ENCODE measurements at regions not wholly inside any gene's neighbourhood (a gene's known extent, or its start where the extent isn't known, plus 50 kb on each side); places are given as distances from the start of the nearest gene placed in this dataset.

GRCh38 chr5:4226565-4226964 lies 630.9 kb downstream of the IRX1 start:
- H3K4me3 Mint-ChIP-seq, result no peak overlapping the region
- H3K27ac ChIP-seq (ENCODE audit: low read depth, low read length), result no peak overlapping the region
- peaks cover 18% of the 10 kb centered on the region for H3K4me1 Mint-ChIP-seq
- TF ChIP-seq CTCF (conservative IDR thresholded peaks at IDR 0.05), result no peak
- WGBS, 2 experiments (ENCODE audit: insufficient coverage in 1 of 2, insufficient read length in 1 of 2), result 93 to 100% methylated on average over 2 to 5 of the region's 5 CpGs
- H3K9me3 ChIP-seq (ENCODE audit: control insufficient read depth, low read length), result no peaks in the 10 kb centered on the region
- no peaks in the 10 kb centered on the region for H3K4me1 ChIP-seq (ENCODE audit: control insufficient read depth, insufficient read depth, low read length)
- no peak overlapping the region for H3K4me3 ChIP-seq (ENCODE audit: low read length)
- no peaks in the 10 kb centered on the region for H3K27me3 ChIP-seq (ENCODE audit: control insufficient read depth, insufficient read depth, low read length, poor library complexity, severe bottlenecking)
- DNase-seq, result no peak
- no peak overlapping the region for H3K9ac ChIP-seq (ENCODE audit: extremely low read depth, low read length, poor library complexity, severe bottlenecking)
- no peaks in the 10 kb centered on the region for H3K36me3 ChIP-seq (ENCODE audit: control insufficient read depth, insufficient read depth, low read length)
- no peaks in the 10 kb centered on the region for H3K9me3 Mint-ChIP-seq
- peaks cover 47% of the 10 kb centered on the region for H3K27me3 Mint-ChIP-seq (ENCODE audit: insufficient read depth)
- H3K36me3 Mint-ChIP-seq (ENCODE audit: low read depth), result no peaks in the 10 kb centered on the region
- H3K27ac Mint-ChIP-seq, result no peak overlapping the region

- H3K27ac ChIP-seq (ENCODE audit: low read depth, low read length), result no peak overlapping the region
- H3K36me3 ChIP-seq (ENCODE audit: control insufficient read depth, insufficient read depth, low read length), result no peaks in the 10 kb centered on the region
- H3K4me3 ChIP-seq (ENCODE audit: low read length), result no peak overlapping the region
- Mint-ChIP-seq H3K9me3 (peaks cover 1% of the 10 kb centered on the region), H3K27ac (no peak overlapping the region), H3K36me3 (ENCODE audit: low read depth) (peaks cover under 1% of the 10 kb centered on the region), H3K27me3 (ENCODE audit: insufficient read depth) (peaks cover 36% of the 10 kb centered on the region), H3K4me1 (peaks cover 20% of the 10 kb centered on the region), H3K4me3 (no peak overlapping the region)
- no peak overlapping the region for H3K9ac ChIP-seq (ENCODE audit: extremely low read depth, low read length, poor library complexity, severe bottlenecking)
- no peak for DNase-seq
- 90 to 98% methylated on average over 5 to 6 of the region's 6 CpGs for WGBS, 2 experiments (ENCODE audit: insufficient coverage in 1 of 2, insufficient read length in 1 of 2)
- no peaks in the 10 kb centered on the region for H3K9me3 ChIP-seq (ENCODE audit: control insufficient read depth, low read length)
- no peaks in the 10 kb centered on the region for H3K4me1 ChIP-seq (ENCODE audit: control insufficient read depth, insufficient read depth, low read length)
- TF ChIP-seq CTCF (conservative IDR thresholded peaks at IDR 0.05), result no peak
- H3K27me3 ChIP-seq (ENCODE audit: control insufficient read depth, insufficient read depth, low read length, poor library complexity, severe bottlenecking), result no peaks in the 10 kb centered on the region
Measured at GRCh38 chr5:4228708-4229107, 633.1 kb downstream of the IRX1 start.

GRCh38 chr5:4229414-4230292 lies 634.0 kb downstream of the IRX1 start:
- no peaks in the 10 kb centered on the region for H3K4me1 ChIP-seq (ENCODE audit: control insufficient read depth, insufficient read depth, low read length)
- H3K27ac Mint-ChIP-seq, result no peak overlapping the region
- peaks cover 36% of the 10 kb centered on the region for H3K27me3 Mint-ChIP-seq (ENCODE audit: insufficient read depth)
- peaks cover 20% of the 10 kb centered on the region for H3K4me1 Mint-ChIP-seq
- H3K4me3 Mint-ChIP-seq, result no peak overlapping the region
- DNase-seq, result no peak
- no peaks in the 10 kb centered on the region for H3K27me3 ChIP-seq (ENCODE audit: control insufficient read depth, insufficient read depth, low read length, poor library complexity, severe bottlenecking)
- H3K9me3 Mint-ChIP-seq, result peaks cover 9% of the 10 kb centered on the region
- H3K9ac ChIP-seq (ENCODE audit: extremely low read depth, low read length, poor library complexity, severe bottlenecking), result no peak overlapping the region
- H3K9me3 ChIP-seq (ENCODE audit: control insufficient read depth, low read length), result peaks cover 5% of the 10 kb centered on the region
- peaks cover 1% of the 10 kb centered on the region for H3K36me3 Mint-ChIP-seq (ENCODE audit: low read depth)
- H3K4me3 ChIP-seq (ENCODE audit: low read length), result no peak overlapping the region
- peak overlapping the region; percentile 92 for H3K27ac ChIP-seq (ENCODE audit: low read depth, low read length)
- 86 to 92% methylated on average over 4 to 17 of the region's 17 CpGs for WGBS, 2 experiments (ENCODE audit: insufficient coverage in 1 of 2, insufficient read length in 1 of 2)
- no peak for TF ChIP-seq CTCF (conservative IDR thresholded peaks at IDR 0.05)
- no peaks in the 10 kb centered on the region for H3K36me3 ChIP-seq (ENCODE audit: control insufficient read depth, insufficient read depth, low read length)

Measured in endodermal cell (in vitro differentiated cells).